Naive thymus-derived CD8-positive, alpha-beta T cell (primary cell): ENCODE measurements at regions not wholly inside any gene's neighbourhood (a gene's known extent, or its start where the extent isn't known, plus 50 kb on each side); places are given as distances from the start of the nearest gene placed in this dataset.
A peak's percentile ranks its signal among the peaks of the same experiment; 100 is the strongest.

Experiments used
- ATAC-seq, 2 donors: fragments of 150-1000 bp; cut with Tn5 transposase in 1 of 2; sonication (Bioruptor Pico), chemical (Tn5 transposase) in 1 of 2; 1 replicate in 1 of 2; 2 replicates in 1 of 2; pipeline ENCODE4 v1.10.0; 2021; ENCODE audit warnings: mild to moderate bottlenecking in 2 of 2, moderate library complexity in 2 of 2
- POLR2A ChIA-PET: fragments of 350-600 bp; sonication (Branson Sonifier 250); formaldehyde crosslinking; loops from one replicate; lab custom pipeline; 2021; ENCODE audit warnings: antibody characterized with exemption; lab: Charles Lee
- DNase-seq, 10 donors: peaks; one replicate each; pipeline versions ENCODE4 v3.0.0 to v3.0.0-alpha.2; 2020 to 2022
- H3K27ac Mint-ChIP-seq, 10 donors: one replicate each; pipeline ENCODE4 v1.8.0; 2020 to 2022; ENCODE audit warnings: mild to moderate bottlenecking in 10 of 10, mixed read lengths in 10 of 10, moderate library complexity in 4 of 10, inconsistent platforms in 1 of 10
- H3K27me3 Mint-ChIP-seq, 5 donors: one replicate each; pipeline ENCODE4 v1.8.0; 2021 to 2022; ENCODE audit warnings: mixed read lengths in 5 of 5
- H3K36me3 Mint-ChIP-seq, 3 donors: one replicate each; pipeline ENCODE4 v1.8.0; 2020 to 2022; ENCODE audit warnings: mixed read lengths in 3 of 3, mild to moderate bottlenecking in 2 of 3, inconsistent platforms in 1 of 3
- H3K4me1 Mint-ChIP-seq, 4 donors: one replicate each; pipeline ENCODE4 v1.8.0; 2021 to 2022; ENCODE audit warnings: mixed read lengths in 4 of 4
- H3K4me3 Mint-ChIP-seq, 10 donors: one replicate each; pipeline ENCODE4 v1.8.0; 2020 to 2022; ENCODE audit warnings: mild to moderate bottlenecking in 10 of 10, mixed read lengths in 10 of 10, moderate library complexity in 6 of 10, inconsistent platforms in 1 of 10
- H3K9me3 Mint-ChIP-seq, 9 donors: one replicate each; pipeline ENCODE4 v1.8.0; 2020 to 2022; ENCODE audit warnings: mixed read lengths in 9 of 9, mild to moderate bottlenecking in 3 of 9, inconsistent platforms in 1 of 9, moderate library complexity in 1 of 9

DNA sequence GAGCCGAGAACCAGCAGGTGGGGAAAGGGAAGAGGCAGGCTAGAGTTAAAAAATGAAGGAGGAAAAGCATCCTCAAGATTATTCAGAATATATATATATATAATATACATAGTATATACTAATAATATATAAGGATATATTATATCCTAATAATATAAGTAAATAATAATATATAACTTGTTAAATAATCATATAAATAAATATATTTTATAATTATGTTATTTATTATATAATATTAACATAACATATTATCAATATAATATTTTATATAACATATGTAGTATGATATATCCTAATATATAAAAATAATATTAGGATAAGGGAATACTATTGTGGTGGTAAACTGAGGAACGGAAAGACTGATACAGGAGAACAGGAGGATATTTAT lies 171.8 kb downstream of the TRIM27 start:
- Mint-ChIP-seq H3K27ac (no peak overlapping the region), H3K4me3 (no peak overlapping the region), H3K36me3 (peaks cover 7 to 39% (median 13%) of the 10 kb centered on the region in 3 donors), H3K4me1 (no peaks in the 10 kb centered on the region), H3K27me3 (peaks cover 36 to 82% (median 53%) of the 10 kb centered on the region in 5 donors), H3K9me3 (peaks cover 16 to 54% (median 30%) of the 10 kb centered on the region in 9 donors)
- POLR2A ChIA-PET = no interaction called here
- no peak for ATAC-seq
- no peak for DNase-seq

DNA sequence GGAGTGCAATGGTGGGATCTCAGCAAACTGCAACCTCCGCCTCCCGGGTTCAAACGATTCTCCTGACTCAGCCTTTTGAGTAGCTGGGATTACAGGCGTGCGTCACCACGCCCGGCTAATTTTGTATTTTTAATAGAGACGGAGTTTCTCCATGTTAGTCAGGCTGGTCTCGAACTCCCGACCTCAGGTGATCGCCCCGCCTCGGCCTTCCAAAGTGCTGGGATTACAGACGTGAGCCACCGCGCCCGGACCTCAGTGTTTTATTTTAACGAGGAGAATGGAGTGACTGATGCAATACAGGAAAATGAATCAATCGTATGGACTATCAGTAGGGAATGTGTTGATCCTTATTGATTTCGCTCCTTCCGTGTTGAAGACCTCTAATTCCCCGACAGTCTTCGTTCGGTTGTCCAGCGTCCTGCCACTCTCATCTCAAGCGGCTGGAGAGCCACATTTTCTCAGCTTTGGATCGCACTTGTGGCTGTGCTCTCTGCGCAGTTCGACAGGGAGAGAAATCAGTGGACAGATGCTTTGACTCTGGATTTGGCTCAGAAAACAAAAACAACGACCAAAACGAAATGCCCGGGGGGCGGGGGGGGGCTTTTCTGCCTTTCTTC lies 166.2 kb downstream of the TRIM27 start:
- H3K4me3 Mint-ChIP-seq = no peak overlapping the region

GRCh38 chr6:28758046-28758817 lies 165.6 kb downstream of the TRIM27 start:
- H3K4me1 Mint-ChIP-seq = no peaks in the 10 kb centered on the region
- ATAC-seq (no peak), DNase-seq (no peak)
- H3K27ac Mint-ChIP-seq = no peak overlapping the region
- POLR2A ChIA-PET = no interaction called here
- H3K9me3 Mint-ChIP-seq = peaks cover 0 to 30% (median 8%) of the 10 kb centered on the region in 9 donors
- peaks cover 42 to 88% (median 53%) of the 10 kb centered on the region in 5 donors for H3K27me3 Mint-ChIP-seq
- peaks cover 0 to 12% (median 3%) of the 10 kb centered on the region in 3 donors for H3K36me3 Mint-ChIP-seq
- no peak overlapping the region for H3K4me3 Mint-ChIP-seq

More for the DNA sequence above, 166.2 kb downstream of the TRIM27 start:
- DNase-seq (no peak), ATAC-seq (no peak)
- Mint-ChIP-seq H3K27me3 (peaks cover 39 to 81% (median 49%) of the 10 kb centered on the region in 5 donors), H3K4me1 (no peaks in the 10 kb centered on the region), H3K27ac (peak overlapping the region in 1 of 10 donors; percentile 75), H3K9me3 (peaks cover 0 to 23% (median 1%) of the 10 kb centered on the region in 9 donors), H3K36me3 (peaks cover 0 to 12% (median 0%) of the 10 kb centered on the region in 3 donors)
- POLR2A ChIA-PET = no interaction called here

GRCh38 chr6:28758818-28759235 lies 165.0 kb downstream of the TRIM27 start:
- Mint-ChIP-seq H3K36me3 (peaks cover 0 to 12% (median 4%) of the 10 kb centered on the region in 3 donors), H3K27me3 (peaks cover 45 to 91% (median 56%) of the 10 kb centered on the region in 5 donors), H3K4me3 (no peak overlapping the region), H3K27ac (no peak overlapping the region), H3K9me3 (peaks cover 0 to 35% (median 11%) of the 10 kb centered on the region in 9 donors), H3K4me1 (no peaks in the 10 kb centered on the region)
- POLR2A ChIA-PET = no interaction called here
- no peak for ATAC-seq
- DNase-seq = no peak

DNA sequence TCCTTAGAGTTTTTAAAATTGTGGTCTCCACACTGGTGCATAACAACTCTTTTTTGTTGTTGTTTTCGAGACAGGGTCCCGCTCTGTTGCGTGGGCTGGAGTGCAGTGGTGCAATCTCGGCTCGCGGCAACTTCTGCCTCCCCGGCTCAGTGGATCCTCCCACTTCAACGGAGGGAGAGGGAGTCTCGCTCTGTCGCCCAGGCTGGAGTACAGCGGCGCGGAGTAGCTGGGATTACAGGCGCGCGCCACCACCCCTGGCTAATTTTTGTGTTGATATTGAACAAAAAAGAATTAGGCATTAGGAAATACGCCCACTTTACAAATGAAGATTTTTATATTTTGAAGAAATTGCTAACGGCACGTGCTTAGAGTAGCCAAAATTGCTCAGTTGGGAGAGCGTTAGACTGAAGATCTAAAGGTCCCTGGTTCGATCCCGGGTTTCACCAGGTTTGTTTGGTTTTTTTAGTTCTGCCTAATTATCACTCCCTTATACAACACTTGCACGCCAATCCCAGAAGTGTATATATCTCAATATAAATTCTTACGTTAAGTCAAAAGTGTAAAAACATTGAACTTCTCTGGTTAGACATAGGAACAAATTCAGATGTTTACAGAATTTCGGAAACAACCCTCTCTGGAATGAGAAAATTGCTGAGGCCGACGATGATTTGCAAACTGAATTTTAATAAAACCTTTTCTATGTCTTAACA lies 159.6 kb downstream of the TRIM27 start:
- ATAC-seq = no peak
- Mint-ChIP-seq H3K4me1 (peaks cover 0 to 3% (median 0%) of the 10 kb centered on the region in 4 donors), H3K27ac (no peak overlapping the region), H3K4me3 (no peak overlapping the region), H3K27me3 (peaks cover 72 to 91% (median 77%) of the 10 kb centered on the region in 5 donors), H3K9me3 (peaks cover 4 to 62% (median 26%) of the 10 kb centered on the region in 9 donors), H3K36me3 (peaks cover 7 to 25% (median 16%) of the 10 kb centered on the region in 3 donors)
- DNase-seq = no peak
- POLR2A ChIA-PET = no interaction called here

DNA sequence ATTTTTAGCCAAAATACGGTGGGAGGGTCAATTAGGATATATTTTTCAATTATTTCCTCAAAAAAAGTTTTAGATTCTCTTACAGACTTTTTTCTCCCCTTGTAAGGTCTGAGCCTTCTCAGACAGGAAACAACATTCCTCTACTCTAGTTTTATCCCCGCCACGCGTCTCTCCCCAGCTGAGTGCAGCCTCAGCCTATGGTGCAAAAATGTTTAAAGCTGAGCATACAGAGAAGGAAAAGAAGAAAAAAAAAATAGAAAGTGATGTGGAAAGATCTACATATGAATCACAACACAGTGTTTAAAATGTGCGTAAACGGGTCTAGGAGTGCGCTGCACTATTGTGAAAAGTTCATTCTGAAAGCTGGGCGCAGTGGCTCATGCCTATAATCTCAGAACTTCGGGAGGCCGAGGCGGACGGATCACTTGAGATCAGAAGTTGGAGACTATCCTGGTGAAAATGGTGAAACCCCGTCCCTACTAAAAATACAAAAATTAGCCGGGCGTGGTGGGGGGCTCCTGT lies 159.0 kb downstream of the TRIM27 start:
- peak overlapping the region in 1 of 10 donors; percentile 34 for H3K4me3 Mint-ChIP-seq
- no peak for ATAC-seq
- POLR2A ChIA-PET = no interaction called here
- peaks cover 0 to 4% (median 0%) of the 10 kb centered on the region in 4 donors for H3K4me1 Mint-ChIP-seq
- H3K27me3 Mint-ChIP-seq = peaks cover 76 to 91% (median 82%) of the 10 kb centered on the region in 5 donors
- no peak for DNase-seq
- peaks cover 7 to 27% (median 18%) of the 10 kb centered on the region in 3 donors for H3K36me3 Mint-ChIP-seq
- H3K9me3 Mint-ChIP-seq = peaks cover 7 to 67% (median 29%) of the 10 kb centered on the region in 9 donors
- H3K27ac Mint-ChIP-seq = peak overlapping the region in 1 of 10 donors; percentile 25

DNA sequence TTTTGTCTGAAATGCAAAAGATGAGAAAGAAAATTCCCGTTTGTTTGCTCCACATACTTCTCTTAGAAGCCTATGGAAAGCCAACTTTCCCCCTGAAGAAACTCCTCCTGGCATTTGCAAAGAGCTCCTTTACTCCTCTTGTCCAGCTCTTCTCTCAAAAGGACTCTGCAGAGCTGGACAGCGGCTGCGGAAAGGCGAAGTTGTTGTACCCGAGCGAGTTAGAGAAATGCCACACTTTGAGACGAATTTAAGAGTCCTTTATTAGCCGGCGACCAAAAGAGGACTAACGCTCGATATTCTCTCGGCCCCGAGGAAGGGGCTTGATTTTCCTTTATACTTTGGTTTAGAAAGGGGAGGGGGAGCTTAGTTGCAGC lies 157.8 kb downstream of the TRIM27 start:
- Mint-ChIP-seq H3K4me1 (peaks cover 0 to 4% (median 0%) of the 10 kb centered on the region in 4 donors), H3K4me3 (peak overlapping the region in 1 of 10 donors; percentile 41), H3K9me3 (peaks cover 9 to 73% (median 33%) of the 10 kb centered on the region in 9 donors), H3K27me3 (peaks cover 73 to 97% (median 84%) of the 10 kb centered on the region in 5 donors), H3K36me3 (peaks cover 7 to 30% (median 18%) of the 10 kb centered on the region in 3 donors), H3K27ac (peak overlapping the region in 1 of 10 donors; percentile 25)
- DNase-seq (no peak), ATAC-seq (no peak)
- POLR2A ChIA-PET = no interaction called here

DNA sequence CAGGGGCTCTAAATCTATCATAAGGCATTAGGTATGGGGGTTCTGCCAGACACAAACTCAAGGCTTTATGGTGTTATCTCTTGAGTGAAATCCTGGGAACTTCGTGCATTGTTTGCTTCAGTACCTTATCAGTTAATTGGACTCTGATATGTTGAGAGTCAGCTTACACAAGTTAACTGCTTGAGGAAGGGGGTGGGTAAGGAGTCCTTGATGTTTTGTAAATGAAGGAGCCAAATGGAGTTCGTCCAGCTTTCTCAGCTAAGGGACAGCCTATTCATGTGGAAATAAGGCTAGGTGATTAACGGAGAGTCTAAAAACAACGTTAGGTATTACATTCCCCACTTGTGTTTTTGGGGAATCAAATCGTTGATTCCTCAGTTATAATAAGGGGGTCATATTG lies 157.4 kb downstream of the TRIM27 start:
- POLR2A ChIA-PET = no interaction called here

DNA sequence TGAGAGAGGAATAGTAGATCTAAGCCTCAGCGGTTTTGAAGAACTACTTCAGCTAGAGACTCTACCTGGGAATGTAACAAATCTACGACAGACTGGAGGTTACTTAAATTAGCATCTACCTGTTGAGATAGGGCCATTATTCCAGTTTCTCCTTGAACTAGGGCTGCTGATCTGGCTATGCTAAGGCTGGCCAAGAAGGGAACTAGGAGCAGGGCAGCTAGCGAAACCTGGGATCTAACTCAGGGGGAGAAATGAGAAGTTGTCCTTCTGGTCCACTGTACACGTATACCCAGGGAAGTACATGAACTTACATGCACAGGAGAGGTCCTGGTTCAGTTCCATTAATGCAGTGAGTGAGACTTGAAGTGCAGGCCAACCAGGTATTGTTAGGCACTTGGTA lies 156.7 kb downstream of the TRIM27 start:
- Mint-ChIP-seq H3K27ac (no peak overlapping the region), H3K4me1 (peaks cover 0 to 4% (median 0%) of the 10 kb centered on the region in 4 donors), H3K9me3 (peaks cover 9 to 78% (median 34%) of the 10 kb centered on the region in 9 donors), H3K36me3 (peaks cover 12 to 25% (median 18%) of the 10 kb centered on the region in 3 donors), H3K27me3 (peaks cover 78 to 100% (median 89%) of the 10 kb centered on the region in 5 donors), H3K4me3 (no peak overlapping the region)
- ATAC-seq = no peak
- POLR2A ChIA-PET = no interaction called here
- DNase-seq = no peak

More for the DNA sequence above, 157.4 kb downstream of the TRIM27 start:
- peaks cover 76 to 100% (median 88%) of the 10 kb centered on the region in 5 donors for H3K27me3 Mint-ChIP-seq
- peaks cover 9 to 78% (median 34%) of the 10 kb centered on the region in 9 donors for H3K9me3 Mint-ChIP-seq
- no peak for DNase-seq
- peaks cover 12 to 30% (median 18%) of the 10 kb centered on the region in 3 donors for H3K36me3 Mint-ChIP-seq
- H3K4me1 Mint-ChIP-seq = peaks cover 0 to 4% (median 0%) of the 10 kb centered on the region in 4 donors
- no peak overlapping the region for H3K4me3 Mint-ChIP-seq
- H3K27ac Mint-ChIP-seq = no peak overlapping the region
- no peak for ATAC-seq

GRCh38 chr6:28767691-28768090 lies 156.1 kb downstream of the TRIM27 start:
- Mint-ChIP-seq H3K27ac (no peak overlapping the region), H3K36me3 (peaks cover 12 to 25% (median 22%) of the 10 kb centered on the region in 3 donors)
- POLR2A ChIA-PET = no interaction called here

GRCh38 chr6:28768187-28768913 lies 155.4 kb downstream of the TRIM27 start:
- DNase-seq (no peak), ATAC-seq (no peak)
- POLR2A ChIA-PET = no interaction called here
- Mint-ChIP-seq H3K4me1 (peaks cover 4 to 10% (median 7%) of the 10 kb centered on the region in 4 donors), H3K36me3 (peaks cover 17 to 32% (median 23%) of the 10 kb centered on the region in 3 donors), H3K9me3 (peaks cover 9 to 79% (median 34%) of the 10 kb centered on the region in 9 donors), H3K27me3 (peaks cover 81 to 100% (median 93%) of the 10 kb centered on the region in 5 donors), H3K27ac (no peak overlapping the region), H3K4me3 (no peak overlapping the region)

More at GRCh38 chr6:28767691-28768090, 156.1 kb downstream of the TRIM27 start:
- peaks cover 9 to 79% (median 32%) of the 10 kb centered on the region in 9 donors for H3K9me3 Mint-ChIP-seq
- peaks cover 80 to 100% (median 92%) of the 10 kb centered on the region in 5 donors for H3K27me3 Mint-ChIP-seq
- peaks cover 0 to 4% (median 2%) of the 10 kb centered on the region in 4 donors for H3K4me1 Mint-ChIP-seq
- ATAC-seq (no peak), DNase-seq (no peak)
- no peak overlapping the region for H3K4me3 Mint-ChIP-seq
